Uterus (tissue), 3 donors: ENCODE measurements at regions not wholly inside any gene's neighbourhood (a gene's known extent, or its start where the extent isn't known, plus 50 kb on each side); places are given as distances from the start of the nearest gene placed in this dataset.

Experiments
- DNase-seq, 2 donors: peaks; one replicate each; pipeline ENCODE4 v3.0.0-alpha.2; 2019 to 2020
- H3K27ac ChIP-seq, 2 donors: fragments of 200-600 bp; sonication (generic); 1 replicate in 1 of 2; 2 replicates in 1 of 2; pipeline ENCODE4 v1.5.1; 2016 to 2018
- H3K27me3 ChIP-seq, 2 donors: fragments of 200-600 bp; sonication (generic); one replicate each; pipeline ENCODE4 v1.5.1; 2018 to 2019; ENCODE audit warnings: control low read depth in 1 of 2
- H3K36me3 ChIP-seq, 2 donors: fragments of 200-600 bp; sonication (generic); one replicate each; pipeline ENCODE4 v1.5.1; 2019; ENCODE audit warnings: control low read depth in 1 of 2
- H3K4me1 ChIP-seq, 2 donors: fragments of 200-600 bp; sonication (generic); one replicate each; pipeline ENCODE4 v1.5.1; 2018 to 2019; ENCODE audit warnings: control low read depth in 1 of 2
- H3K4me3 ChIP-seq, 2 donors: fragments of 200-600 bp; sonication (generic); 1 replicate in 1 of 2; 2 replicates in 1 of 2; pipeline ENCODE4 v1.5.1; 2018 to 2019; ENCODE audit warnings: mild to moderate bottlenecking in 1 of 2
- H3K9me3 ChIP-seq, 2 donors: fragments of 200-600 bp; sonication (generic); one replicate each; pipeline ENCODE4 v1.5.1; 2019; ENCODE audit warnings: control low read depth in 1 of 2
- POLR2A ChIP-seq, 2 donors: fragments of 450-650 bp; IDR thresholded peaks; one replicate each; pipeline ENCODE4 v1.6.1; 2016; ENCODE audit warnings: antibody characterized with exemption in 2 of 2, mild to moderate bottlenecking in 1 of 2, moderate library complexity in 1 of 2
- intact Hi-C: fragments of 100-400 bp; cut with DNase I; formaldehyde crosslinking; loops from one replicate; pipeline ENCODE4 v1.15.1; 2023; ENCODE audit warnings: low total_unique reads
- TF ChIP-seq, protein P1 (sequence below), 4 experiments: fragments of 200-600 bp in 2 of 4; fragments of 450-650 bp in 2 of 4; sonication (generic) in 2 of 4; IDR thresholded peaks; one replicate each; pipeline ENCODE4 v1.5.1; 2016 to 2019; ENCODE audit warnings: antibody characterized with exemption in 4 of 4, mild to moderate bottlenecking in 2 of 4, moderate library complexity in 1 of 4
- donor health status: DM: yes; HTN: yes; CAD: no.

DNA sequence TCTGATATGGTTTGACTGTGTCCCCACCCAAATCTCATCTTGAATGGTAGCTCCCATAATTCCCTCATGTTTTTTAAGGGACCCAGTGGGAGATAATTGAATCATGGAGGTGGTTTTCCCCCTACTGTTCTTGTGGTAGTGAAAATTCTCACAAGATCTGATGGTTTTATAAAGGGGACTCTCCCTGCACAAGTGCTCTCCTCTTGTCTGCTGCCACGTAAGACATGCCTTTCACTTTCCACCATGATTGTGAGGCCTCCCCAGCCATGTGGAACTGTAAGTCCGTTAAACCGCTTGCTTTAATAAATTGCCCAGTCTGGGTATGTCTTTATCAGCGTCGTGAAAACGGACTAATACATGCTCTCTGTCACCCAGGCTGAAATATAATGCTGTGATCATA is 200.9 kb upstream of the SLIT2 start:
- H3K4me3 ChIP-seq: no peak overlapping the region
- H3K27ac ChIP-seq: no peak overlapping the region
- no peaks in the 10 kb centered on the region for H3K4me1 ChIP-seq
- no peaks in the 10 kb centered on the region for H3K27me3 ChIP-seq
- intact Hi-C loops: no loop called here
- TF ChIP-seq, protein P1, sequence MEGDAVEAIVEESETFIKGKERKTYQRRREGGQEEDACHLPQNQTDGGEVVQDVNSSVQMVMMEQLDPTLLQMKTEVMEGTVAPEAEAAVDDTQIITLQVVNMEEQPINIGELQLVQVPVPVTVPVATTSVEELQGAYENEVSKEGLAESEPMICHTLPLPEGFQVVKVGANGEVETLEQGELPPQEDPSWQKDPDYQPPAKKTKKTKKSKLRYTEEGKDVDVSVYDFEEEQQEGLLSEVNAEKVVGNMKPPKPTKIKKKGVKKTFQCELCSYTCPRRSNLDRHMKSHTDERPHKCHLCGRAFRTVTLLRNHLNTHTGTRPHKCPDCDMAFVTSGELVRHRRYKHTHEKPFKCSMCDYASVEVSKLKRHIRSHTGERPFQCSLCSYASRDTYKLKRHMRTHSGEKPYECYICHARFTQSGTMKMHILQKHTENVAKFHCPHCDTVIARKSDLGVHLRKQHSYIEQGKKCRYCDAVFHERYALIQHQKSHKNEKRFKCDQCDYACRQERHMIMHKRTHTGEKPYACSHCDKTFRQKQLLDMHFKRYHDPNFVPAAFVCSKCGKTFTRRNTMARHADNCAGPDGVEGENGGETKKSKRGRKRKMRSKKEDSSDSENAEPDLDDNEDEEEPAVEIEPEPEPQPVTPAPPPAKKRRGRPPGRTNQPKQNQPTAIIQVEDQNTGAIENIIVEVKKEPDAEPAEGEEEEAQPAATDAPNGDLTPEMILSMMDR (IDR thresholded peaks at IDR 0.05): no peak
- no peak for TF ChIP-seq POLR2A (IDR thresholded peaks at IDR 0.05)
- H3K9me3 ChIP-seq: no peaks in the 10 kb centered on the region
- no peak for DNase-seq
- H3K36me3 ChIP-seq: no peaks in the 10 kb centered on the region

GRCh38 chr4:20049889-20050288 is 201.8 kb upstream of the SLIT2 start:
- DNase-seq: no peak
- Histone ChIP-seq H3K9me3 (no peaks in the 10 kb centered on the region), H3K36me3 (no peaks in the 10 kb centered on the region), H3K4me1 (no peaks in the 10 kb centered on the region), H3K4me3 (no peak overlapping the region), H3K27ac (no peak overlapping the region), H3K27me3 (no peaks in the 10 kb centered on the region)
- intact Hi-C loops: no loop called here
- TF ChIP-seq, protein P1 (IDR thresholded peaks at IDR 0.05): no peak
- TF ChIP-seq POLR2A (IDR thresholded peaks at IDR 0.05): no peak

GRCh38 chr4:20046931-20047677 is 204.6 kb upstream of the SLIT2 start:
- H3K4me1 ChIP-seq: no peaks in the 10 kb centered on the region
- no peaks in the 10 kb centered on the region for H3K9me3 ChIP-seq
- no peak for DNase-seq
- intact Hi-C loops: no loop called here
- H3K27ac ChIP-seq: no peak overlapping the region
- TF ChIP-seq POLR2A (IDR thresholded peaks at IDR 0.05): no peak
- H3K27me3 ChIP-seq: no peaks in the 10 kb centered on the region
- H3K4me3 ChIP-seq: no peak overlapping the region
- H3K36me3 ChIP-seq: no peaks in the 10 kb centered on the region

- H3K36me3 ChIP-seq: no peaks in the 10 kb centered on the region
- no peaks in the 10 kb centered on the region for H3K4me1 ChIP-seq
- TF ChIP-seq, protein P1 (IDR thresholded peaks at IDR 0.05): no peak
- no peak for TF ChIP-seq POLR2A (IDR thresholded peaks at IDR 0.05)
- no peak for DNase-seq
- H3K27ac ChIP-seq: no peak overlapping the region
- H3K27me3 ChIP-seq: no peaks in the 10 kb centered on the region
- H3K4me3 ChIP-seq: no peak overlapping the region
- intact Hi-C loops: no loop called here
- no peaks in the 10 kb centered on the region for H3K9me3 ChIP-seq
Observed at GRCh38 chr4:20046179-20046578, 205.5 kb upstream of the SLIT2 start.

- Histone ChIP-seq H3K27ac (no peak overlapping the region), H3K4me1 (no peaks in the 10 kb centered on the region), H3K9me3 (no peaks in the 10 kb centered on the region), H3K27me3 (no peaks in the 10 kb centered on the region), H3K4me3 (no peak overlapping the region), H3K36me3 (no peaks in the 10 kb centered on the region)
- no peak for TF ChIP-seq POLR2A (IDR thresholded peaks at IDR 0.05)
- TF ChIP-seq, protein P1 (IDR thresholded peaks at IDR 0.05): no peak
- no peak for DNase-seq
- intact Hi-C loops: no loop called here
Observed at GRCh38 chr4:20044966-20045365, 206.7 kb upstream of the SLIT2 start.
